HG02678 (cell line): ENCODE measurements at regions not wholly inside any gene's neighbourhood (a gene's known extent, or its start where the extent isn't known, plus 50 kb on each side); places are given as distances from the start of the nearest gene placed in this dataset.
"Not testable (repeated sequence)": the region's sequence is repeated elsewhere in the genome, so short reads cannot be mapped to it uniquely, and the experiment has no call there.

Source experiments
- ATAC-seq: cut with Tn5 transposase; IDR thresholded peaks from one replicate; pipeline ENCODE4 v1.9.1; 2021; ENCODE audit warnings: mild to moderate bottlenecking, moderate library complexity; ENCODE audit not compliant: unreplicated experiment

- not testable (repeated sequence) for ATAC-seq
Observed at GRCh38 chr10:47646686-47647273, 116.6 kb downstream of the SYT15B start.

GRCh38 chr10:47626975-47627374, 103.5 kb upstream of the AGAP9 start:
- not testable (repeated sequence) for ATAC-seq

- ATAC-seq: not testable (repeated sequence)
Observed at GRCh38 chr10:47622719-47623118, 99.3 kb upstream of the AGAP9 start.

GRCh38 chr10:47619300-47620012, 96.0 kb upstream of the AGAP9 start:
- ATAC-seq: not testable (repeated sequence)

DNA sequence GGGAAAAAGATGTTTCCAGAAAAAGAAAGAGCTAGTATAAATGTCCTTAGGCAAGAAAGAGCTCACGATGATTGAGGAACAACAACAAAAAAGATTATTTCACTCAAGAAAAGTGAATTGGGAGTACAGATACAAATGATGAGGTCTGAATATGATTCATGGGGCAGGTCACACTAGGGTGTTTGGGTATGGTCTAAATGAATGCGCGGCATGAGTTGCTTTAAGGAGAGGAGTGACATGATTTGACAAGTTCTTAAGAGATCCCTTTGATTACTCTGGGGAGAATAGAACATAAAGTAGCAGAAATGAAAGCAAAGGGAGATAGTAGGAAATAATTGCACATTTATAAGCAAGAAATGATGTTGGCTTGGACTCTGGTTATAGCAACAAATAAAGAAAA, 85.9 kb upstream of the AGAP9 start:
- not testable (repeated sequence) for ATAC-seq

GRCh38 chr10:47605791-47606773, 82.6 kb upstream of the AGAP9 start:
- ATAC-seq: peak; percentile 54

DNA sequence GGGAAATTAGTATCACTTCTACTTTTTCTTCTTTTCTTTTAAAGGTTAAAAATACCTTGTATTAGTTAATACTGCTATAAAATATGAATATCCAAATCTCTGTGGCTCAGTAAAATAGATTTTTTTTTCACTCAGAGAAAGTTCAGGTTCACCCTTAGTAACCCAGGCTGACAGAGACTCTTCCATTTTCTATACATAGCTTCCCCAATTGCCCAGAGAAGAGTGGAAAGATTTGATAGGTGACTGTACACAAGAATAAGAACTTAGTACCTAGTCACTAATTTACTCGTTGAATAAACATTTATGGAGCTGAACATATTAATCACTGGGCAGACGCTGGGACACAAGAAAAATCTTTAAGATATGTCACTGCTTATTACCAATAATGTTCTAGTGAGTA, 77.2 kb upstream of the AGAP9 start:
- ATAC-seq: not testable (repeated sequence)

DNA sequence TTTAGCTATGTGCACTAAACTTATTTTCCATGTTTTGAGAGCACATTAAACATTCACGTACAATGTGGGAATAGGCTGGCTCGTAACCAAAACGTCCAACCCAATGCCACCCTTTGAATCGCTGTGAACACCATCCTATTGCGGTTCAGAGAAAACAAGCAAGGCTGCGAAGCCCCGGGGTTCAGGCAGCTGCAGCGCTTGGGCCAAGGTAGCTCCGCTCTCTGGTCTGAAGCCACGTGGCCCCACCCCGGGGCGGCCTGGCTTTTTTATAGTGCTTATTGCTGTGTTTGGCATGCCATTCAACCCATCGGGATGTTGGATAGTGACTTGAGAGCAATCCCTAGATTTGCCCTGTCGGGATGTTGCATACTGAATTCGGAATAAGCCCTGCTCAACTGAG, 76.7 kb upstream of the AGAP9 start:
- ATAC-seq: not testable (repeated sequence)

GRCh38 chr10:47599657-47600056, 76.2 kb upstream of the AGAP9 start:
- not testable (repeated sequence) for ATAC-seq

- not testable (repeated sequence) for ATAC-seq
Observed at GRCh38 chr10:47593805-47594204, 70.4 kb upstream of the AGAP9 start.

GRCh38 chr10:47593129-47593528, 69.7 kb upstream of the AGAP9 start:
- ATAC-seq: not testable (repeated sequence)

DNA sequence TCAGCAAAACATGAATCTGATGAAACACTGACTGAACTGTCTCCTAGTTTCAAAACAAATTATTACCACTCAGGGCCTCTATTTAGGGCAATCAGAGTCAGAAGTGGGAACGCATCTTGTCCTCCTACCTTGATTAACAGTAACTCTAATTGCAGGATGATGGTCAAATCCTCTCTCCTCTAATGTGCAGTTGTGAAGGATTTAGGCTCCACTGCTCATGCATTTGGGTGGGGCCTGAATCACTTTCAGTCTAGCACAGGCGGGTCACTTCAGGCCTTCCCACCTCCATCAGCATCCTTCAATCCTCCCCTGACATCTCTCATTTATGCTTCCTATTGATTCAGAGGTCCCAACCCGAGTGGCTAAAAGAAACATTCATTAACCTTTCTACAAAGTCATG, 67.5 kb upstream of the AGAP9 start:
- ATAC-seq: not testable (repeated sequence)

DNA sequence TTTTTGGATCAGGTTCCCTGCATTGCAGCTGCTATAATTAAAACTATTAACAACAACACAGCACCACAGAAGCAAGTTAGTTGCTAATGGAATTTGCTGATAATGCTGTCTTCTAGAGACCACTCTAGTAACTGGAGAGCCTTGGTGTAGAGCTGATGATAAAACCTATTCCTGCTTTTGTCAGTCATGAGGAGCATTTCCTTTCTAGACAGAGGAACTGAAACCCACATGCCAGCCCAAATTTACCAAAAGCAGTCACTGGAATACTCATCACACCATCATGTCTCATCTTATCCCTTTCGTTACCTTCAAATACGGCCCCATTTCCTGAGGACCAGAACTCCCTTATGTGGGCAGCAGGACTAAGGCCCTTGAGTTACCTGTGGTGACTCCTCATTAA, 67.1 kb upstream of the AGAP9 start:
- ATAC-seq: not testable (repeated sequence)

- ATAC-seq: not testable (repeated sequence)
Observed at GRCh38 chr10:47582051-47582450, 58.6 kb upstream of the AGAP9 start.

DNA sequence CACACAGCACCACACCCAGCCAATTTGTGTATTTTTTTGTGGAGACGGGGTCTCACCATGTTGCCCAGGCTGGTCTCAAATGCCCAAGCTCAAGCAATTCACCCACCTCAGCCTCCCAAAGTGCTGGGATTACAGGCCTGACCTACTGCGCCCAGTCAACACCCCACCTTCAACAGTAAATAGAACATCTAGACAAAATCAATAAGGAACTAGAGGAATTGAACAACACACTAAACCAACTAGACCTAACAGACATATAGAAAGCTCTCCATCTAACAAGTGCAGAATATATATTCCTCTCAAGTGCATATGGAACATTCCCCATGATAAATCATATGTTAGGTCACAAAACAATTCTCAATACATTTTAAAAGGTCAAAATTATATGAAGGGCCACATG, 56.6 kb upstream of the AGAP9 start:
- ATAC-seq: not testable (repeated sequence)

DNA sequence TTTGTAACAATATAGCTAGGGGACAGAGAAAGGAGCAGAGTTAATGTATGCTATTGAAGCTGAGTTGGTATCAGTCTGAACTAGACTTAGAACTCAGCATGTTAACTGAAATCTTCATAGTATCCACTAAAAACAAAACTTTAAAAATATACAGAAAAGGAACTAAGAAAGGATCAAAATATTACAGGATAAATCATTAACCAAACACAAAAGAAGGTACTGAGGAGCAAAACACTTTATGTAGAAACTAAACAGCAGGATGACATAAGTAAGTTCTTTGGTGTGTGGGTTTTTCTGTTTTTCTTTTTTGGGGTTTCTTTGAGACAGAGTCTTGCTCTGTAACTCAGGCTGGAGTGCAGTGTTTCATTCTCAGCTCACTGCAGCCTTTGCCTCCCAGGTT, 55.1 kb upstream of the AGAP9 start:
- ATAC-seq: peak; percentile 97
